Endothelial cell of umbilical vein (primary cell): ENCODE measurements at regions not wholly inside any gene's neighbourhood (a gene's known extent, or its start where the extent isn't known, plus 50 kb on each side); places are given as distances from the start of the nearest gene placed in this dataset.
"Not testable (repeated sequence)": the region's sequence is repeated elsewhere in the genome, so short reads cannot be mapped to it uniquely, and the experiment has no call there.

Experiments
- BruUV-seq: library from RNA; stranded (reverse); fragments of 400-500 nt; replicated peaks from 2 replicates; lab custom pipeline; 2021; lab: Mats Ljungman, UMichigan
- CTCF ChIA-PET: fragments of 300-600, 350-600 bp; sonication (Branson Sonifier 250); formaldehyde crosslinking; loops from one replicate; lab custom pipeline; 2021; ENCODE audit warnings: antibody characterized with exemption, inconsistent platforms; lab: Charles Lee
- POLR2A ChIA-PET: fragments of 300-600, 350-600 bp; sonication (Branson Sonifier 250); formaldehyde crosslinking; loops from one replicate; lab custom pipeline; 2021; ENCODE audit warnings: antibody characterized with exemption, inconsistent platforms; lab: Charles Lee
- DNase-seq: peaks from one replicate; pipeline ENCODE4 v3.0.0-alpha.2; 2011; ENCODE audit warnings: low read depth, low spot score
- FAIRE-seq: peaks from 2 replicates; lab custom pipeline; 2011; peaks lifted over from hg19 to GRCh38; lab: Jason Lieb, UNC
- H2AFZ ChIP-seq: 2 replicates; pipeline ENCODE4 v1.6.0; 2012; ENCODE audit warnings: low read depth, low read length, control low read depth, inconsistent platforms
- H3K27ac ChIP-seq: 2 replicates; pipeline ENCODE4 v1.5.1; 2011; ENCODE audit warnings: low read depth, mild to moderate bottlenecking, control low read depth, low read length, moderate library complexity; ENCODE audit not compliant: insufficient read depth
- H3K27me3 ChIP-seq, 2 experiments: 2 replicates each; pipeline versions ENCODE4 v1.6.0 to v1.6.1; 2011; ENCODE audit warnings: low read length in 2 of 2, mixed read lengths in 1 of 2; ENCODE audit not compliant: control insufficient read depth in 2 of 2, insufficient read depth in 2 of 2
- H3K36me3 ChIP-seq, 2 experiments: 2 replicates in 1 of 2; 3 replicates in 1 of 2; pipeline ENCODE4 v1.5.1; 2011; ENCODE audit warnings: low read length in 2 of 2, mild to moderate bottlenecking in 1 of 2, moderate library complexity in 1 of 2; ENCODE audit not compliant: control insufficient read depth in 2 of 2, insufficient read depth in 2 of 2; ENCODE audit errors: extremely low read depth in 1 of 2
- H3K4me1 ChIP-seq: 3 replicates; pipeline ENCODE4 v1.5.1; 2011; ENCODE audit warnings: mild to moderate bottlenecking, low read length; ENCODE audit not compliant: control insufficient read depth, insufficient read depth; ENCODE audit errors: extremely low read depth
- H3K4me2 ChIP-seq: 2 replicates; pipeline ENCODE4 v1.6.1; 2011; ENCODE audit warnings: low read length, control low read depth, mixed read lengths; ENCODE audit not compliant: insufficient read depth
- H3K4me3 ChIP-seq, 3 experiments: fragments of 200-600 bp in 1 of 3; sonication (generic), shearing (Covaris generic) in 1 of 3; replicated peaks in 1 of 3; 2 replicates each; pipeline ENCODE4 v1.5.1; 2011 to 2016; ENCODE audit warnings: control low read depth in 3 of 3, low read length in 3 of 3, mild to moderate bottlenecking in 2 of 3, inconsistent platforms in 1 of 3, low read depth in 1 of 3, moderate library complexity in 1 of 3; ENCODE audit not compliant: insufficient read depth in 1 of 3
- H3K79me2 ChIP-seq: 2 replicates; pipeline ENCODE4 v1.6.0; 2012; ENCODE audit warnings: low read length, inconsistent platforms; ENCODE audit not compliant: control insufficient read depth, insufficient read depth
- H3K9ac ChIP-seq: replicated peaks from 2 replicates; pipeline ENCODE3; 2011; ENCODE audit warnings: low read length, control low read depth; ENCODE audit not compliant: insufficient read depth; ENCODE audit errors: extremely low read depth
- H3K9me1 ChIP-seq: replicated peaks from 3 replicates; pipeline ENCODE4 v1.6.0; 2011; ENCODE audit warnings: mild to moderate bottlenecking, low read length; ENCODE audit not compliant: control insufficient read depth, insufficient read depth; ENCODE audit errors: extremely low read depth
- H3K9me3 ChIP-seq: replicated peaks from 2 replicates; pipeline ENCODE4 v1.5.1; 2012; ENCODE audit warnings: low read length, inconsistent platforms; ENCODE audit not compliant: control insufficient read depth, insufficient read depth
- H4K20me1 ChIP-seq: replicated peaks from 2 replicates; pipeline ENCODE3; 2011; ENCODE audit warnings: mild to moderate bottlenecking, low read length; ENCODE audit not compliant: control insufficient read depth, insufficient read depth; ENCODE audit errors: extremely low read depth
- CTCF ChIP-seq, 2 donors: IDR thresholded peaks; 1 replicate in 1 of 2; 2 replicates in 1 of 2; pipeline ENCODE4 v1.5.1; 2011; ENCODE audit warnings: low read length in 2 of 2, mild to moderate bottlenecking in 2 of 2, moderate library complexity in 2 of 2, control low read depth in 1 of 2, inconsistent platforms in 1 of 2, low read depth in 1 of 2; ENCODE audit not compliant: insufficient read depth in 1 of 2; ENCODE audit errors: extremely low read depth in 1 of 2
- EZH2 ChIP-seq: IDR thresholded peaks from 2 replicates; pipeline ENCODE4 v1.6.1; 2012; ENCODE audit warnings: borderline replicate concordance, low read depth, mild to moderate bottlenecking, moderate library complexity, low read length, inconsistent platforms; ENCODE audit not compliant: severe bottlenecking
- FOS ChIP-seq: IDR thresholded peaks from 2 replicates; pipeline ENCODE4 v1.6.1; 2011; ENCODE audit warnings: mild to moderate bottlenecking, low read length, moderate library complexity, borderline replicate concordance; ENCODE audit not compliant: insufficient read depth
- GATA2 ChIP-seq: IDR thresholded peaks from 2 replicates; pipeline ENCODE4 v1.7.0; 2011; ENCODE audit warnings: low read depth, mild to moderate bottlenecking, moderate library complexity, mixed read lengths, low read length; ENCODE audit not compliant: insufficient read length, insufficient read depth
- JUN ChIP-seq: IDR thresholded peaks from 2 replicates; pipeline ENCODE4 v1.6.1; 2011; ENCODE audit warnings: borderline replicate concordance, low read depth; ENCODE audit not compliant: insufficient read length, insufficient read depth
- MAX ChIP-seq: IDR thresholded peaks from 2 replicates; pipeline ENCODE4 v1.6.1; 2011; ENCODE audit not compliant: insufficient read depth, insufficient read length
- MYC ChIP-seq: IDR thresholded peaks from one replicate; pipeline ENCODE4 v1.6.1; 2011; ENCODE audit warnings: mild to moderate bottlenecking, low read depth, low read length
- POLR2A ChIP-seq: IDR thresholded peaks from 2 replicates; pipeline ENCODE4 v1.6.1; 2012; ENCODE audit warnings: low read depth, mild to moderate bottlenecking, control low read depth, low read length
- POLR2AphosphoS5 ChIP-seq: IDR thresholded peaks from 2 replicates; pipeline ENCODE4 v1.6.1; 2012; ENCODE audit warnings: low read depth, mild to moderate bottlenecking, control low read depth, low read length, moderate library complexity; ENCODE audit not compliant: insufficient read depth
- dilution Hi-C: fragments of 300-500 bp; cut with MboI; formaldehyde crosslinking; loops from one replicate; pipeline ENCODE4 v1.15.0; 2019; ENCODE audit warnings: low sequenced_read_pairs; ENCODE audit not compliant: extremely low pct_ligation_motif_present
- intact Hi-C: fragments of 100-400 bp; cut with micrococcal nuclease; formaldehyde crosslinking; loops from one replicate; pipeline ENCODE4 v1.10.0; 2022

DNA sequence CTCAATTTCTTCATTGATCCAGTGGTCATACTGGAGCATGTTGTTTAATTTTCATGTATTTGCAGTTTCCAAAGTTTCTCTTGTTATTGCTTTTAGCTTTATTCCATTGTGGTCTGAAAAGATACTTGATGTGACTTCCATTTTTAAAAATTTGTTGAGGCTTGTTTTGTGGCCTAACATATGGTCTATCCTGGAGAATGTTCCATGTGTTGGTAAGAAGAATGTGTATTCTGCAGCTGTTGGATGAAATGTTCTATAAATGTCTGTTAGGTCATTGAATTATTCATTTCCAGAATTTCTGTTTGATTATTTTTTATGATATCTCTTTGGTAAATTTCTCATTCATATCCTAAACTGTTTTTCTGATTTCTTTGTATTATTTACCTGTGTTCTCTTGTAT is 139.8 kb upstream of the THUMPD2 start:
- Histone ChIP-seq H3K4me1 (no peaks in the 10 kb centered on the region), H3K79me2 (no peaks in the 10 kb centered on the region), H3K9me1 (no peaks in the 10 kb centered on the region), H3K9me3 (no peaks in the 10 kb centered on the region), H3K4me2 (no peak overlapping the region), H2AFZ (no peak overlapping the region), H3K4me3 (no peak overlapping the region), H3K27ac (no peak overlapping the region), H3K9ac (no peak overlapping the region), H4K20me1 (no peaks in the 10 kb centered on the region), H3K27me3 (no peaks in the 10 kb centered on the region), H3K36me3 (no peaks in the 10 kb centered on the region)
- BruUV-seq, result no TSS peak
- DNase-seq (no peak), FAIRE-seq (no peak)
- TF ChIP-seq POLR2A, result no peak
- no peak for TF ChIP-seq GATA2
- TF ChIP-seq MAX, result no peak
- TF ChIP-seq POLR2AphosphoS5, result no peak
- TF ChIP-seq FOS, result no peak
- no peak for TF ChIP-seq MYC
- no peak for TF ChIP-seq CTCF (IDR thresholded peaks at IDR 0.05; ENCODE audit: extremely low read depth in 1 of 2, insufficient read depth in 1 of 2, low read depth in 1 of 2, low read length in 2 of 2)
- TF ChIP-seq EZH2, result no peak
- no peak for TF ChIP-seq JUN
- intact Hi-C loops (loop anchor here (10.0 kb wide), 1 partner anchor 286 kb away; no protein-coding TSS in a partner anchor), dilution Hi-C loops (no loop called here)
- ChIA-PET POLR2A (no interaction called here), CTCF (interaction anchor here (1.0 kb wide), 1 partner anchor 294 kb away, joined by 3 read pairs; no protein-coding TSS in a partner anchor)

- H3K27ac ChIP-seq, H3K9me1 ChIP-seq, CTCF ChIA-PET, POLR2A ChIA-PET, DNase-seq, H3K36me3 ChIP-seq, H3K79me2 ChIP-seq, H2AFZ ChIP-seq, H3K9me3 ChIP-seq, FAIRE-seq, dilution Hi-C loops, H3K4me2 ChIP-seq, H3K27me3 ChIP-seq, H3K4me3 ChIP-seq, H3K4me1 ChIP-seq, H4K20me1 ChIP-seq, BruUV-seq, H3K9ac ChIP-seq: not testable (repeated sequence)
- intact Hi-C loops, result loop anchor here (10.0 kb wide), 1 partner anchor 287 kb away; no protein-coding TSS in a partner anchor
These were observed 138.3 kb upstream of the THUMPD2 start for GRCh38 chr2:39917371-39917770.
